GM10266 (cell line): ENCODE measurements at regions not wholly inside any gene's neighbourhood (a gene's known extent, or its start where the extent isn't known, plus 50 kb on each side); places are given as distances from the start of the nearest gene placed in this dataset.
A peak's percentile ranks its signal among the peaks of the same experiment; 100 is the strongest.

ENCODE experiments used
- DNase-seq: peaks from one replicate; pipeline ENCODE4 v3.0.0; 2012; ENCODE audit errors: extremely low spot score
- TF ChIP-seq, protein P1 (sequence below): IDR thresholded peaks from 2 replicates; pipeline ENCODE4 v1.5.1; 2012; ENCODE audit warnings: mild to moderate bottlenecking, low read depth; ENCODE audit not compliant: control insufficient read depth, insufficient read depth; ENCODE audit errors: missing control alignments

DNA sequence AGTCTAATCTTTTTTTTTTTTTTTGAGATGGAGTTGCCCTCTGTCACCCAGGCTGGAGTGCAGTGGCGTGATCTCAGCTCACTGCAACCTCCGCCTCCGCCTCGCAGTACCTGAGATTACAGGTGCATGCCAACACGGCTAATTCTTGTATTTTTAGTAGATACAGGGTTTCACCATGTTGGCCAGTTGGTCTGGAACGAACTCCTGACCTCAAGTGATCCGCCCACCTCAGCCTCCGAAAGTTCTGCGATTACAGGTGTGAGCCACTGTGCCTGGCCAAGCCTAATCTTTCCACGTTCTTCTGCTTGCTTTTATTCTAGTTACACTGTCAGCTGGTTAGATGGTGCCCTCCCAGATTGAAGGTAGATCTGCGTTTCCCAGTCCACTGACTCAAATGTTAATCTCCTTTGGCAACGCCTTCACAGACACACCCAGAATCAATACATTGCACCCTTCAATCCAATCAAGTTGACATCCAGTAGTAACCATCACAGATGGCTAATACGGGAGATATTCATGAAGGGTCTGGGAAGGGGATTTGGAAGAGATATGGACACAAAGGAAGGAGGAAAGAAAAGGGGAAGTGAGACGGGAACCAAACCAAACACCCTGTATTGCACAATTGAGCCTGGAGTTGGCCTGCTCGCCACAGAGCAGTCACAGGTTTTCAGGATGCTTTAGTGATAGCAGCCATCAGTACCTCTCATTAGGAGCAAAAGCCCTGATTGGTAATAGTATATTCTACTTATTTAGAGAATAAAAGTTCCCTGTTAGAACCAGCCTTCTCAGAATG, 229.8 kb downstream of the PIK3C3 start:
- TF ChIP-seq, protein P1, sequence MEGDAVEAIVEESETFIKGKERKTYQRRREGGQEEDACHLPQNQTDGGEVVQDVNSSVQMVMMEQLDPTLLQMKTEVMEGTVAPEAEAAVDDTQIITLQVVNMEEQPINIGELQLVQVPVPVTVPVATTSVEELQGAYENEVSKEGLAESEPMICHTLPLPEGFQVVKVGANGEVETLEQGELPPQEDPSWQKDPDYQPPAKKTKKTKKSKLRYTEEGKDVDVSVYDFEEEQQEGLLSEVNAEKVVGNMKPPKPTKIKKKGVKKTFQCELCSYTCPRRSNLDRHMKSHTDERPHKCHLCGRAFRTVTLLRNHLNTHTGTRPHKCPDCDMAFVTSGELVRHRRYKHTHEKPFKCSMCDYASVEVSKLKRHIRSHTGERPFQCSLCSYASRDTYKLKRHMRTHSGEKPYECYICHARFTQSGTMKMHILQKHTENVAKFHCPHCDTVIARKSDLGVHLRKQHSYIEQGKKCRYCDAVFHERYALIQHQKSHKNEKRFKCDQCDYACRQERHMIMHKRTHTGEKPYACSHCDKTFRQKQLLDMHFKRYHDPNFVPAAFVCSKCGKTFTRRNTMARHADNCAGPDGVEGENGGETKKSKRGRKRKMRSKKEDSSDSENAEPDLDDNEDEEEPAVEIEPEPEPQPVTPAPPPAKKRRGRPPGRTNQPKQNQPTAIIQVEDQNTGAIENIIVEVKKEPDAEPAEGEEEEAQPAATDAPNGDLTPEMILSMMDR: no peak
- no peak for DNase-seq

DNA sequence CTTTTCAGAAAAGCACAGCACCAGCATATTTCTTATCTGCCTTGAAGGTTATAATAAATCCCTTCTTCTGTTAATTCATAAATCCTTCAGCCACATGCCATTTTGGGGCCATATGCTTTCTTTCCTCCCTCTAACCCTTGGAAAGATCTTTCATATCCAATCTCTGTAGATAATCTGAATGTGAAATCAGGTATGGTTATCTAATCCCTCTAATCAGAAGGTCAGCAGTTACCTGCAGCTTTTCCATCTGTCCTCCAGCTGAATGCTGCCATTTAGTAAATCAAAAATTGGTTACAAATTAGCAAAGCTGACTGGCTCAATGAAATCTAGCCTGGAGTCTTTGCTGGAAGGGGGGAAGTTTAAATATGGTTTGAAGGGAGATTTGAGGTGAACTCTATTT, 230.5 kb downstream of the PIK3C3 start:
- TF ChIP-seq, protein P1: no peak

DNA sequence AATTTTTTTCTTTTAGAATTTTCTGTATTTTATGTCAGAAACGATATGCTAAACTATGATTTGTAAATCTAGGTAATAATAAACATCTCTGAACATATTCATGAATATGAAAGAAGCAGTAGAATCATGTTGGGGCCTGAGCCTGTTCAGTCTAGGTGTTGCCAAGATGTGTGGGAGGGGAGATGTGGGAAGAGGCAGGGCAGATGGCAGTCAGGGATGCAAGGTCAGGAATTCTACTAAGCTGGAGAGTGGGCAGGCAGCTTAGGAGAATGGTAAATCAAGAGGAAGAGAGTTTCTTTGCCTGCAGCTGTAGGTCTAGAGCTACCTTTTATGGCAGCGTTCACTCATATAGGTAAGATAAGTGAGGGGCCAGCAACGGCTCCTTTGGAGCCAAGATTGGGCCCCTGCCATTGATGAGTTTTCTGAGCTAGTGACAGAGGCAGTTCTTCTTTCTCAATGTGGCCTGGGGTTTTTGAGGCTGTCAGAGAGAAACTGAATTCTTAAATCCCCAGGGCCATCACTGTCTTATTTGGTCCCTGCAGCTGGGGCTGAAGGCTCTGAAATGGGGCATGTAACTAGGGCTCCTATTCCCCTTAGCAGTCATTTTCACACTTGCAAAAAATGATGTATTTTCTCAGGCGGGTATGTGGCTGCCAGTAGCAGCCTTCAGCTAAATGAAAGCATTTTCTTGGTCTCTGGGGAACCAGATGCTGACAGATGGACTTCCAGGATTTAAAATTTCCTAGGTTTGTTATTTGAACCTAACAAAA, 232.8 kb downstream of the PIK3C3 start:
- TF ChIP-seq, protein P1: no peak
- peak; percentile 10 for DNase-seq

More for the DNA sequence above, 230.5 kb downstream of the PIK3C3 start:
- DNase-seq: no peak

DNA sequence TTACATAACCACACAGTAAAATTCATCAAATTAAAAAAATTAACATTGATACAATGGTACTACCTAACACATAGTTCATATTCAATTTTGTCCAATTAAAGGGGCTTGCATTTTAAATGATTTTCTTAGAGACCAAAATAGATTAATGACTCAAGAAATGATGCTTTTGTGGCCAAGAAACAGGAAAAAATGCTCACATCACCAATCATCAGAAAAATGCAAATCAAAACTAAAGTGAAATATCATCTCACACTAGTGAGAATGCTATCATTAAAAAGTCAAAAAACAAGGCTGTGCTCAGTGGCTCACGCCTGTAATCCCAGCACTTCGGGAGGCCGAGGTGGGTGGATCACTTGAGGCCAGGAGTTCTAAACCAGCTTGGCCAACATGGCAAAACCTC, 235.6 kb downstream of the PIK3C3 start:
- DNase-seq: no peak
- TF ChIP-seq, protein P1: no peak

DNA sequence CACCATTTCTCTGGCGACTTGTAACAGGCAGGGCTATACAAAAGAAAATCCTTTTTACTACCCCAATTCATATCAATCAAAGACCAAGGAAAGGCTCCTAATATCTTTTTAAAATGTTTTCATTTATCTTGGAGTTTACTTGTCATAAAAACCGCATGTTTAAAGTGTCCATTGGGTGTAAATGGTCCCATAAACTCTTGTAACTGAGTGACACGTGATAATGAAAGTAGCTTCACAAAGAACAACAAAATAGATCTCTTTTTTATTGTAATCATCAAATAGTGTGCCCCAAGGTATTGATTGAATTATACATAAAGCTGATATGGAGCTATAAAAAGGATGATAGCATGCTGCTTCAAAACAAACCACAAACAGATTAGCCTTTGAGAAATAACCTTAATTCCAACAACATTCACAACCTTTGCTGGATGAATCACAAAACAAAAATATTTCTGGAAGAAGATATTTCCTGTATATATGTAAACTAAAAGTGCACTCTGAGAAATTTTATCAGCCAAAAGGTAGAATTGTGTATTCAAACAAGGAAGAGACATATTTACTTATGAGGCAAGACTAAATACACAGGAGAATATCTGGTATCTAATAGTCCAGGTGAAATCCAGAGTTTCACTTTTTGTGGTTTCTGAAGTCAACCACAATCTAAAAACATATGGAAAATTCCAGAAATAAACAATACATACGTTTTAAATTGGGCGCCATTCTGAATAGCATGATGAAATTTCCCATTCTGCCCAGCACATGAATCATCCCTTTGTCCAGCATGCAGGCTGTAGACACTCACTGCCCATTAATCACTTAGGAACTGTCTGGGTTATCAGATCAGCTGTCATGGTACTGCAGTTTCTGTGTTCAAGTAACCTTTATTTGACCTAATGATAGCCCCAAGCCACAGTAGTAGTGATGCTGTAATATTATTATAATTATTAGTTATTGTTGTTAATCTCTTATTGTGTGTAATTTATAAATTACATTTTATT, 237.5 kb downstream of the PIK3C3 start:
- no peak for DNase-seq
- TF ChIP-seq, protein P1: no peak

DNA sequence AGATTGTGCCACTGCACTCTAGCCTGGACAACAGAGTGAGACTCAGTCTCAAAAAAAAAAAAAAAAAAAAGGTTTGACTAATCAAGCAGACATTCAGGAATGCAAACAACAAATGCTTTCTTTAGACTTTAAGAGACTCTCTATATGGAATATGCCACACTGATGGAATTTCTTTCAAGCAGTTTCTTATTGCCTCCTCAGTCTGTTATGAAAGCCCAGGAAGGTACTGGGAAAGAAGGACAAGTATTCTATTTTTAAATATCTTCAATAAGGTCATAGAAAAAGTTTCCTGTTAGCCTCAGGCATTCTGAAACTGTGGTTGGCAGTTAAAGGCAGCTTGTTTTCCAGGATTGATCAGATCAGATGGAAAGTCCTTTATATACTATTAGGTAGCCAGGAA, 241.6 kb downstream of the PIK3C3 start:
- no peak for DNase-seq
- TF ChIP-seq, protein P1: no peak
